H9 (cell line): ENCODE measurements at regions not wholly inside any gene's neighbourhood (a gene's known extent, or its start where the extent isn't known, plus 50 kb on each side); places are given as distances from the start of the nearest gene placed in this dataset.

Source experiments
- DNase-seq: peaks from one replicate; pipeline ENCODE4 v3.0.0-alpha.2; 2017
- H2AFZ ChIP-seq: one replicate; pipeline ENCODE4 v1.6.1; 2013; ENCODE audit warnings: mild to moderate bottlenecking, low read length, control low read depth, moderate library complexity
- H2AK5ac ChIP-seq: 2 replicates; pipeline ENCODE4 v1.6.1; 2013; ENCODE audit warnings: low read length, control low read depth, mixed read lengths; ENCODE audit not compliant: insufficient read length
- H2BK120ac ChIP-seq: one replicate; pipeline ENCODE4 v1.6.1; 2013; ENCODE audit warnings: low read depth, mild to moderate bottlenecking, low read length, control low read depth, inconsistent platforms; ENCODE audit not compliant: poor library complexity, severe bottlenecking
- H2BK12ac ChIP-seq: 2 replicates; pipeline ENCODE4 v1.6.1; 2013; ENCODE audit warnings: low read length, control low read depth, mixed read lengths, low read depth; ENCODE audit not compliant: insufficient read length
- H2BK15ac ChIP-seq: 2 replicates; pipeline ENCODE4 v1.6.1; 2013; ENCODE audit warnings: low read depth, low read length, control low read depth
- H2BK20ac ChIP-seq: one replicate; pipeline ENCODE4 v1.6.1; 2013; ENCODE audit warnings: low read depth, mild to moderate bottlenecking, low read length, control low read depth, inconsistent platforms; ENCODE audit not compliant: poor library complexity, severe bottlenecking
- H2BK5ac ChIP-seq: 2 replicates; pipeline ENCODE4 v1.6.1; 2013; ENCODE audit warnings: low read length, control low read depth, mixed read lengths; ENCODE audit not compliant: insufficient read length
- H3K14ac ChIP-seq: 2 replicates; pipeline ENCODE4 v1.6.1; 2013; ENCODE audit warnings: low read length, control low read depth; ENCODE audit not compliant: insufficient read depth
- H3K18ac ChIP-seq: 2 replicates; pipeline ENCODE4 v1.6.1; 2013; ENCODE audit warnings: low read depth, mild to moderate bottlenecking, mixed read lengths, low read length, control low read depth; ENCODE audit not compliant: insufficient read length
- H3K23ac ChIP-seq: 2 replicates; pipeline ENCODE4 v1.6.1; 2013; ENCODE audit warnings: low read length, control low read depth, mixed read lengths, low read depth; ENCODE audit not compliant: insufficient read length
- H3K23me2 ChIP-seq: 2 replicates; pipeline ENCODE4 v1.6.1; 2013; ENCODE audit warnings: low read depth, mild to moderate bottlenecking, mixed read lengths, low read length, control low read depth; ENCODE audit not compliant: insufficient read length, poor library complexity, severe bottlenecking
- H3K27ac ChIP-seq: 2 replicates; pipeline ENCODE4 v1.5.1; 2013; ENCODE audit warnings: low read length, control low read depth, mixed read lengths, low read depth; ENCODE audit not compliant: insufficient read length
- H3K27me3 ChIP-seq: 2 replicates; pipeline ENCODE4 v1.6.1; 2013; ENCODE audit warnings: low read length, control low read depth, inconsistent platforms; ENCODE audit not compliant: insufficient read depth
- H3K4ac ChIP-seq: 2 replicates; pipeline ENCODE4 v1.6.1; 2013; ENCODE audit warnings: low read depth, mild to moderate bottlenecking, control low read depth, inconsistent platforms, low read length, moderate library complexity
- H3K4me1 ChIP-seq: 2 replicates; pipeline ENCODE4 v1.6.1; 2013; ENCODE audit warnings: low read length, control low read depth, inconsistent platforms; ENCODE audit not compliant: insufficient read depth
- H3K4me2 ChIP-seq: 2 replicates; pipeline ENCODE4 v1.6.1; 2013; ENCODE audit warnings: low read length, control low read depth, mixed read lengths; ENCODE audit not compliant: insufficient read length, insufficient read depth
- H3K56ac ChIP-seq: 2 replicates; pipeline ENCODE4 v1.6.1; 2013; ENCODE audit warnings: low read depth, mild to moderate bottlenecking, mixed read lengths, low read length, control low read depth; ENCODE audit not compliant: insufficient read length
- H3K79me1 ChIP-seq: 2 replicates; pipeline ENCODE4 v1.6.1; 2013; ENCODE audit warnings: low read depth, mild to moderate bottlenecking, moderate library complexity, low read length, control low read depth, inconsistent platforms; ENCODE audit not compliant: insufficient read depth, poor library complexity, severe bottlenecking
- H3K79me2 ChIP-seq: 2 replicates; pipeline ENCODE4 v1.6.1; 2013; ENCODE audit warnings: low read length, control low read depth, inconsistent platforms; ENCODE audit not compliant: insufficient read depth
- H3K9ac ChIP-seq: 2 replicates; pipeline ENCODE4 v1.6.1; 2013; ENCODE audit warnings: low read length, control low read depth, mixed read lengths; ENCODE audit not compliant: insufficient read length; ENCODE audit errors: extremely low read depth
- H3K9me3 ChIP-seq: one replicate; pipeline ENCODE4 v1.6.1; 2013; ENCODE audit warnings: low read depth, low read length, inconsistent platforms; ENCODE audit not compliant: control insufficient read depth
- H3T11ph ChIP-seq: one replicate; pipeline ENCODE4 v1.6.1; 2013; ENCODE audit warnings: mild to moderate bottlenecking, low read length, control low read depth, inconsistent platforms
- H4K20me1 ChIP-seq: one replicate; pipeline ENCODE4 v1.6.1; 2013; ENCODE audit not compliant: control insufficient read depth, insufficient read length, insufficient read depth
- H4K5ac ChIP-seq: 2 replicates; pipeline ENCODE4 v1.6.1; 2013; ENCODE audit warnings: low read depth, mild to moderate bottlenecking, mixed read lengths, low read length, control low read depth; ENCODE audit not compliant: insufficient read length
- H4K8ac ChIP-seq: replicated peaks from 2 replicates; pipeline ENCODE4 v1.6.1; 2013; ENCODE audit warnings: low read length, control low read depth, mixed read lengths, low read depth; ENCODE audit not compliant: insufficient read length
- H4K91ac ChIP-seq: 2 replicates; pipeline ENCODE4 v1.6.1; 2013; ENCODE audit warnings: low read depth, mild to moderate bottlenecking, moderate library complexity, mixed read lengths, low read length, control low read depth; ENCODE audit not compliant: insufficient read length
- H3K27ac Mint-ChIP-seq, 3 experiments: 2 replicates in 2 of 3; 3 replicates in 1 of 3; pipeline ENCODE4 v1.8.0; 2020 to 2021; ENCODE audit warnings: mixed read lengths in 3 of 3, mild to moderate bottlenecking in 1 of 3, moderate library complexity in 1 of 3
- H3K27me3 Mint-ChIP-seq: 2 replicates; pipeline ENCODE4 v1.8.0; 2021; ENCODE audit warnings: low read depth, mild to moderate bottlenecking, moderate library complexity, mixed read lengths
- H3K36me3 Mint-ChIP-seq, 3 experiments: 2 replicates in 2 of 3; 3 replicates in 1 of 3; pipeline ENCODE4 v1.8.0; 2020 to 2021; ENCODE audit warnings: low read depth in 3 of 3, mixed read lengths in 3 of 3; ENCODE audit not compliant: insufficient read depth in 1 of 3
- H3K4me1 Mint-ChIP-seq, 2 experiments: 2 replicates each; pipeline ENCODE4 v1.8.0; 2020; ENCODE audit warnings: mixed read lengths in 2 of 2
- H3K4me3 Mint-ChIP-seq, 2 experiments: 2 replicates in 1 of 2; 3 replicates in 1 of 2; pipeline ENCODE4 v1.8.0; 2020 to 2021; ENCODE audit warnings: mild to moderate bottlenecking in 2 of 2, mixed read lengths in 2 of 2, moderate library complexity in 1 of 2
- H3K9me3 Mint-ChIP-seq, 2 experiments: 2 replicates in 1 of 2; 3 replicates in 1 of 2; pipeline ENCODE4 v1.8.0; 2020; ENCODE audit warnings: mild to moderate bottlenecking in 2 of 2, mixed read lengths in 2 of 2, moderate library complexity in 1 of 2
- CTCF ChIP-seq: fragments of 200-600 bp; sonication (generic); conservative IDR thresholded peaks from 3 replicates; pipeline ENCODE4 v1.8.0; 2021; ENCODE audit warnings: antibody characterized with exemption, mild to moderate bottlenecking
- WGBS: extraction: QIAGEN DNeasy Blood & Tissue Kit; methylation state at CpG from one replicate; pipeline ENCODE4 v1.1.7; 2013; ENCODE audit warnings: missing lambda C conversion rate, low lambda C conversion rate, mixed read lengths; ENCODE audit not compliant: insufficient read length; ENCODE audit errors: extremely low coverage; 5-methylcytosine and 5-hydroxymethylcytosine counted together

GRCh38 chr1:201608635-201609395, 69.9 kb downstream of the NAV1 start:
- Histone ChIP-seq H2BK12ac (no peak overlapping the region), H2BK5ac (no peak overlapping the region), H2BK15ac (no peak overlapping the region), H3K23ac (no peak overlapping the region), H3K27ac (no peak overlapping the region), H3K56ac (no peak overlapping the region), H2AFZ (no peak overlapping the region), H2BK120ac (no peak overlapping the region), H3K4me1 (no peaks in the 10 kb centered on the region), H3K4ac (no peak overlapping the region), H3T11ph (no peak overlapping the region), H4K91ac (no peak overlapping the region), H2AK5ac (no peak overlapping the region), H3K23me2 (no peaks in the 10 kb centered on the region), H3K14ac (no peak overlapping the region; the same call in 1 of the 2 replicates), H3K9ac (no peak overlapping the region), H4K5ac (no peak overlapping the region), H2BK20ac (no peak overlapping the region), H3K18ac (no peak overlapping the region), H3K27me3 (no peaks in the 10 kb centered on the region; the same call in 1 of the 2 replicates), H3K79me2 (no peaks in the 10 kb centered on the region), H3K4me2 (no peak overlapping the region), H4K20me1 (no peaks in the 10 kb centered on the region), H3K79me1 (no peaks in the 10 kb centered on the region), H4K8ac (no peak overlapping the region), H3K9me3 (no peaks in the 10 kb centered on the region)
- WGBS, result no CpG with 5 or more reads among the region's 11 CpGs
- Mint-ChIP-seq H3K9me3 (no peaks in the 10 kb centered on the region), H3K36me3 (no peaks in the 10 kb centered on the region), H3K27ac (no peak overlapping the region), H3K4me3 (no peak overlapping the region), H3K27me3 (peaks cover 9% of the 10 kb centered on the region; the same call in 1 of the 2 replicates), H3K4me1 (peaks cover 4 to 14% of the 10 kb centered on the region in 2 experiments; a peak in 3 of 4 replicates)
- no peak for DNase-seq
- TF ChIP-seq CTCF, result no peak
